Astrocyte (in vitro differentiated cells and primary cell): ENCODE measurements at regions not wholly inside any gene's neighbourhood (a gene's known extent, or its start where the extent isn't known, plus 50 kb on each side); places are given as distances from the start of the nearest gene placed in this dataset.
A peak's percentile ranks its signal among the peaks of the same experiment; 100 is the strongest.

ENCODE experiments used
- DNase-seq: peaks from one replicate; pipeline ENCODE4 v3.0.0-alpha.2; 2010; ENCODE audit warnings: low read depth
- FAIRE-seq: peaks from 2 replicates; lab custom pipeline; 2011; peaks lifted over from hg19 to GRCh38; lab: Jason Lieb, UNC
- H2AFZ ChIP-seq: 2 replicates; pipeline ENCODE4 v1.6.0; 2012; ENCODE audit warnings: low read depth, low read length, inconsistent platforms
- H3K27ac ChIP-seq: 2 replicates; pipeline ENCODE4 v1.5.1; 2011; ENCODE audit warnings: low read depth, low read length, inconsistent platforms
- H3K27me3 ChIP-seq: 2 replicates; pipeline ENCODE4 v1.6.0; 2011; ENCODE audit warnings: low read length, inconsistent platforms; ENCODE audit not compliant: insufficient read depth
- H3K36me3 ChIP-seq: 2 replicates; pipeline ENCODE4 v1.5.1; 2011; ENCODE audit warnings: low read length, inconsistent platforms; ENCODE audit not compliant: insufficient read depth
- H3K4me1 ChIP-seq: 2 replicates; pipeline ENCODE4 v1.5.1; 2011; ENCODE audit warnings: low read length, inconsistent platforms; ENCODE audit not compliant: insufficient read depth
- H3K4me2 ChIP-seq: 2 replicates; pipeline ENCODE4 v1.6.0; 2012; ENCODE audit warnings: low read length, inconsistent platforms
- H3K4me3 ChIP-seq: 2 replicates; pipeline ENCODE4 v1.5.1; 2011; ENCODE audit warnings: low read depth, mild to moderate bottlenecking, low read length, inconsistent platforms; ENCODE audit not compliant: insufficient read depth
- H3K79me2 ChIP-seq: 2 replicates; pipeline ENCODE4 v1.6.0; 2012; ENCODE audit warnings: mild to moderate bottlenecking, low read length, inconsistent platforms; ENCODE audit not compliant: insufficient read depth
- H3K9ac ChIP-seq: 2 replicates; pipeline ENCODE4 v1.6.0; 2012; ENCODE audit warnings: mild to moderate bottlenecking, low read length, inconsistent platforms
- H3K9me3 ChIP-seq: 2 replicates; pipeline ENCODE4 v1.5.1; 2012; ENCODE audit warnings: low read depth, mild to moderate bottlenecking, low read length, inconsistent platforms; ENCODE audit not compliant: insufficient read depth
- H4K20me1 ChIP-seq: 2 replicates; pipeline ENCODE4 v1.6.0; 2012; ENCODE audit warnings: low read length, inconsistent platforms; ENCODE audit not compliant: insufficient read depth
- H3K27ac Mint-ChIP-seq: one replicate; pipeline ENCODE4 v1.8.0; 2021; ENCODE audit warnings: mild to moderate bottlenecking, mixed read lengths; ENCODE audit not compliant: unreplicated experiment
- H3K27me3 Mint-ChIP-seq: one replicate; pipeline ENCODE4 v1.8.0; 2021; ENCODE audit warnings: low read depth, mixed read lengths; ENCODE audit not compliant: unreplicated experiment
- H3K36me3 Mint-ChIP-seq: one replicate; pipeline ENCODE4 v1.8.0; 2021; ENCODE audit warnings: low read depth, mixed read lengths; ENCODE audit not compliant: unreplicated experiment
- H3K4me1 Mint-ChIP-seq: one replicate; pipeline ENCODE4 v1.8.0; 2021; ENCODE audit warnings: low read depth, mixed read lengths; ENCODE audit not compliant: unreplicated experiment
- H3K4me3 Mint-ChIP-seq: one replicate; pipeline ENCODE4 v1.8.0; 2021; ENCODE audit warnings: mild to moderate bottlenecking, moderate library complexity, mixed read lengths; ENCODE audit not compliant: unreplicated experiment
- H3K9me3 Mint-ChIP-seq: one replicate; pipeline ENCODE4 v1.8.0; 2021; ENCODE audit warnings: mild to moderate bottlenecking, mixed read lengths; ENCODE audit not compliant: unreplicated experiment
- CTCF ChIP-seq: IDR thresholded peaks from 2 replicates; pipeline ENCODE4 v1.5.1; 2011; ENCODE audit warnings: low read depth, mild to moderate bottlenecking, inconsistent platforms, low read length, moderate library complexity; ENCODE audit not compliant: insufficient read depth
- EZH2 ChIP-seq: IDR thresholded peaks from 2 replicates; pipeline ENCODE4 v1.6.1; 2012; ENCODE audit warnings: mild to moderate bottlenecking, low read length, inconsistent platforms; ENCODE audit not compliant: insufficient read depth

- Histone ChIP-seq H3K4me2 (no peak overlapping the region), H3K27ac (no peak overlapping the region), H3K79me2 (no peaks in the 10 kb centered on the region), H3K36me3 (no peaks in the 10 kb centered on the region), H3K4me1 (no peaks in the 10 kb centered on the region), H2AFZ (no peak overlapping the region), H4K20me1 (no peaks in the 10 kb centered on the region), H3K9ac (no peak overlapping the region), H3K27me3 (no peaks in the 10 kb centered on the region), H3K9me3 (peaks cover 7% of the 10 kb centered on the region), H3K4me3 (no peak overlapping the region)
- Mint-ChIP-seq H3K4me1 (no peaks in the 10 kb centered on the region), H3K4me3 (no peak overlapping the region), H3K36me3 (peaks cover 2% of the 10 kb centered on the region), H3K9me3 (peaks cover 5% of the 10 kb centered on the region), H3K27me3 (no peaks in the 10 kb centered on the region), H3K27ac (no peak overlapping the region)
- no peak for TF ChIP-seq EZH2
- TF ChIP-seq CTCF: no peak
- no peak for DNase-seq
- FAIRE-seq: no peak
These were observed 468.0 kb upstream of the SLIT2 start for GRCh38 chr4:19783667-19784223.

- H3K9ac ChIP-seq: no peak overlapping the region
- Mint-ChIP-seq H3K27me3 (no peaks in the 10 kb centered on the region), H3K27ac (no peak overlapping the region), H3K9me3 (peaks cover 5% of the 10 kb centered on the region), H3K4me1 (peaks cover 14% of the 10 kb centered on the region), H3K36me3 (peaks cover 2% of the 10 kb centered on the region), H3K4me3 (no peak overlapping the region)
- H3K4me3 ChIP-seq: no peak overlapping the region
- peaks cover 7% of the 10 kb centered on the region for H3K9me3 ChIP-seq
- H3K4me1 ChIP-seq: peaks cover 8% of the 10 kb centered on the region
- no peak for DNase-seq
- no peaks in the 10 kb centered on the region for H3K79me2 ChIP-seq
- no peak overlapping the region for H3K27ac ChIP-seq
- peak; percentile 13 for FAIRE-seq
- no peak overlapping the region for H3K4me2 ChIP-seq
- TF ChIP-seq EZH2: no peak
- H3K36me3 ChIP-seq: no peaks in the 10 kb centered on the region
- H3K27me3 ChIP-seq: no peaks in the 10 kb centered on the region
- no peaks in the 10 kb centered on the region for H4K20me1 ChIP-seq
- H2AFZ ChIP-seq: no peak overlapping the region
These were observed 470.8 kb upstream of the SLIT2 start for GRCh38 chr4:19780871-19781270.

- Histone ChIP-seq H3K9me3 (no peaks in the 10 kb centered on the region), H3K4me1 (peaks cover 19% of the 10 kb centered on the region), H3K27ac (peak overlapping the region; percentile 66), H3K4me3 (peak overlapping the region; percentile 23), H3K79me2 (no peaks in the 10 kb centered on the region), H3K9ac (peak overlapping the region; percentile 38), H3K4me2 (peak overlapping the region; percentile 73), H4K20me1 (no peaks in the 10 kb centered on the region), H3K36me3 (no peaks in the 10 kb centered on the region), H3K27me3 (no peaks in the 10 kb centered on the region), H2AFZ (peak overlapping the region; percentile 49)
- peaks cover 23% of the 10 kb centered on the region for H3K4me1 Mint-ChIP-seq
- H3K27me3 Mint-ChIP-seq: no peaks in the 10 kb centered on the region
- DNase-seq: peak; percentile 31
- no peaks in the 10 kb centered on the region for H3K36me3 Mint-ChIP-seq
- H3K4me3 Mint-ChIP-seq: no peak overlapping the region
- no peak for TF ChIP-seq CTCF
- TF ChIP-seq EZH2: no peak
- H3K9me3 Mint-ChIP-seq: no peaks in the 10 kb centered on the region
- no peak for FAIRE-seq
- peak overlapping the region; percentile 95 for H3K27ac Mint-ChIP-seq
These were observed 474.8 kb upstream of the SLIT2 start for GRCh38 chr4:19776929-19777328.
